Neural cell (in vitro differentiated cells): ENCODE measurements at regions not wholly inside any gene's neighbourhood (a gene's known extent, or its start where the extent isn't known, plus 50 kb on each side); places are given as distances from the start of the nearest gene placed in this dataset.
"Not testable (repeated sequence)": the region's sequence is repeated elsewhere in the genome, so short reads cannot be mapped to it uniquely, and the experiment has no call there.

ENCODE experiments used
- POLR2AphosphoS5 ChIP-seq: IDR thresholded peaks from 2 replicates; pipeline ENCODE4 v1.6.1; 2012
- RAD21 ChIP-seq: fragments of 450-650 bp; conservative IDR thresholded peaks from 2 replicates; pipeline ENCODE4 v1.6.1; 2014; ENCODE audit warnings: antibody characterized with exemption, mild to moderate bottlenecking, moderate library complexity
- TAF1 ChIP-seq: IDR thresholded peaks from 2 replicates; pipeline ENCODE4 v1.6.1; 2012; ENCODE audit warnings: low read depth
- TF ChIP-seq, protein P1 (sequence below): fragments of 450-650 bp; IDR thresholded peaks from 2 replicates; pipeline ENCODE4 v1.5.1; 2014; ENCODE audit warnings: antibody characterized with exemption, mild to moderate bottlenecking, moderate library complexity; ENCODE audit not compliant: poor library complexity, severe bottlenecking

DNA sequence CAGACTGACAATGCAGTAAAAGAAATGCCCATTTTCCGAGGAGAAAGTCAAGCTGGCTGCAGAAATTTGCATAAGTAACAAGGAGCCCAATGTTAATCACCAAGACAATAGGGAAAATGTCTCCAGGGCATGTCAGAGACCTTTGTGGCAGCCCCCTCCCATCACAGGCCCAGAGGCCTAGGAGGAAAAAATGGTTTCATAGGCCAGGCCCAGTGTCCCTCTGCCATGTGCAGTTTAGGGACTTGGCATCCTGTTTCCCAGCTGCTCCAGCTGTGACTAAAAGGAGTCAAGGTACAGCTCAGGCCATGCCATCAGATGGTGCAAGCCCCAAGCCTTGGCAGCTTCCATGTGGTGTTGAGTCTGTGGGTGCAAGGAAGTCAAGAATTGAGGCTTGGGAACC lies 68.6 kb upstream of the F9 start:
- TF ChIP-seq, protein P1, sequence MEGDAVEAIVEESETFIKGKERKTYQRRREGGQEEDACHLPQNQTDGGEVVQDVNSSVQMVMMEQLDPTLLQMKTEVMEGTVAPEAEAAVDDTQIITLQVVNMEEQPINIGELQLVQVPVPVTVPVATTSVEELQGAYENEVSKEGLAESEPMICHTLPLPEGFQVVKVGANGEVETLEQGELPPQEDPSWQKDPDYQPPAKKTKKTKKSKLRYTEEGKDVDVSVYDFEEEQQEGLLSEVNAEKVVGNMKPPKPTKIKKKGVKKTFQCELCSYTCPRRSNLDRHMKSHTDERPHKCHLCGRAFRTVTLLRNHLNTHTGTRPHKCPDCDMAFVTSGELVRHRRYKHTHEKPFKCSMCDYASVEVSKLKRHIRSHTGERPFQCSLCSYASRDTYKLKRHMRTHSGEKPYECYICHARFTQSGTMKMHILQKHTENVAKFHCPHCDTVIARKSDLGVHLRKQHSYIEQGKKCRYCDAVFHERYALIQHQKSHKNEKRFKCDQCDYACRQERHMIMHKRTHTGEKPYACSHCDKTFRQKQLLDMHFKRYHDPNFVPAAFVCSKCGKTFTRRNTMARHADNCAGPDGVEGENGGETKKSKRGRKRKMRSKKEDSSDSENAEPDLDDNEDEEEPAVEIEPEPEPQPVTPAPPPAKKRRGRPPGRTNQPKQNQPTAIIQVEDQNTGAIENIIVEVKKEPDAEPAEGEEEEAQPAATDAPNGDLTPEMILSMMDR: not testable (repeated sequence)
- not testable (repeated sequence) for TF ChIP-seq RAD21, POLR2AphosphoS5, TAF1
